ENCODE measurements at regions not wholly inside any gene's neighbourhood (a gene's known extent, or its start where the extent isn't known, plus 50 kb on each side); places are given as distances from the start of the nearest gene placed in this dataset.

DNA sequence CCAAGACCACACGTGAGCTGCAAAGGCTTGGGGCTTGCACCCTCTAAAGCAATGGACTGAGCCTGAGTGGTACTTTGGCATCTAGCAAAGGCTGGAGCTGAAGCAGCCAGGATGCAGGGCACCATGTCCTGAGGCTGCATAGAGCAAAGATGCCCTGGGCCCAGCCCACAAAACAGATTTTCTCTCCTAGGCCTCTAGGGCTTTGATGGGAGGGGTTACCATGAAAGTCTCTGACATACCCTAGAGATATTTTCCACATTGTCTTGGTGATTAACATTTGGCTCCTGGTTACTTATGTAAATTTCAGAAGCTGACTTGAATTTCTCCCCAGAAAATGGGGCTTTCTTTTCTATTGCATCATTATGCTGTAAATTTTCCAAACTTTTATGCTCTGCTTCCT, 438.3 kb downstream of the SLC16A7 start:
- BruUV-seq (replicated peaks) = no TSS peak
- no peaks in the 10 kb centered on the region for H3K36me3 Mint-ChIP-seq (ENCODE audit: insufficient read depth, unreplicated experiment)
- H3K27ac Mint-ChIP-seq (ENCODE audit: low read depth, unreplicated experiment) = no peak overlapping the region
- intact Hi-C loops (cut with micrococcal nuclease) = no loop called here
- no peaks in the 10 kb centered on the region for H3K27me3 Mint-ChIP-seq (ENCODE audit: insufficient read depth, unreplicated experiment)
- CTCF ChIA-PET = no interaction called here
- H3K9me3 Mint-ChIP-seq (ENCODE audit: unreplicated experiment) = peaks cover 23% of the 10 kb centered on the region
- H3K4me1 Mint-ChIP-seq (ENCODE audit: insufficient read depth, unreplicated experiment) = no peaks in the 10 kb centered on the region
- TF ChIP-seq, protein P1, sequence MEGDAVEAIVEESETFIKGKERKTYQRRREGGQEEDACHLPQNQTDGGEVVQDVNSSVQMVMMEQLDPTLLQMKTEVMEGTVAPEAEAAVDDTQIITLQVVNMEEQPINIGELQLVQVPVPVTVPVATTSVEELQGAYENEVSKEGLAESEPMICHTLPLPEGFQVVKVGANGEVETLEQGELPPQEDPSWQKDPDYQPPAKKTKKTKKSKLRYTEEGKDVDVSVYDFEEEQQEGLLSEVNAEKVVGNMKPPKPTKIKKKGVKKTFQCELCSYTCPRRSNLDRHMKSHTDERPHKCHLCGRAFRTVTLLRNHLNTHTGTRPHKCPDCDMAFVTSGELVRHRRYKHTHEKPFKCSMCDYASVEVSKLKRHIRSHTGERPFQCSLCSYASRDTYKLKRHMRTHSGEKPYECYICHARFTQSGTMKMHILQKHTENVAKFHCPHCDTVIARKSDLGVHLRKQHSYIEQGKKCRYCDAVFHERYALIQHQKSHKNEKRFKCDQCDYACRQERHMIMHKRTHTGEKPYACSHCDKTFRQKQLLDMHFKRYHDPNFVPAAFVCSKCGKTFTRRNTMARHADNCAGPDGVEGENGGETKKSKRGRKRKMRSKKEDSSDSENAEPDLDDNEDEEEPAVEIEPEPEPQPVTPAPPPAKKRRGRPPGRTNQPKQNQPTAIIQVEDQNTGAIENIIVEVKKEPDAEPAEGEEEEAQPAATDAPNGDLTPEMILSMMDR (IDR thresholded peaks at IDR 0.05; ENCODE audit: unreplicated experiment) = no peak
- H3K4me3 Mint-ChIP-seq (ENCODE audit: unreplicated experiment) = no peak overlapping the region
- POLR2A ChIA-PET = no interaction called here
- DNase-seq (ENCODE audit: unreplicated experiment) = no peak

DNA sequence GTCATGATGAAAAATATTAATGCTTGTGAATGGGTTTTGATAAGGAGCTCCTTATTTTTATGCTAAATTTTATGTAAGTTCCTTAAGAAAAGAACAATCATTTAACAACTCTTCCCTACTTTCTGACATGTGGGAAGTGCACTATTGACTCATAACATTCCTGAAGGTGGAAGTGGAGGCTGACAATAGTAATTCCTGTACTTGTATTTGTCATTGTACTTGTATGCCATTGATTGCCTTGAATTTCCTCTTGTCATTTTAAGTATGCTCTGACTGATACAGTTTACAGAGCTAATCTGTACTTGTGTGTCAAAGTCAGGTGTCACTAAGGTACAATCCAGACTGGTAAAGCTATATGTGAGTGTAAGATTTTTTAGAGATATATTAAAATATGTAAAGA, 440.0 kb downstream of the SLC16A7 start:
- intact Hi-C loops (cut with micrococcal nuclease) = no loop called here
- H3K4me3 Mint-ChIP-seq (ENCODE audit: unreplicated experiment) = no peak overlapping the region
- no peak for DNase-seq (ENCODE audit: unreplicated experiment)
- TF ChIP-seq, protein P1 (IDR thresholded peaks at IDR 0.05; ENCODE audit: unreplicated experiment) = no peak
- ChIA-PET POLR2A (no interaction called here), CTCF (interaction anchor here (0.6 kb wide), 1 partner anchor 205 kb away, joined by 3 read pairs; no protein-coding TSS in a partner anchor)
- no peak overlapping the region for H3K27ac Mint-ChIP-seq (ENCODE audit: low read depth, unreplicated experiment)
- no TSS peak for BruUV-seq (replicated peaks)
- H3K9me3 Mint-ChIP-seq (ENCODE audit: unreplicated experiment) = peaks cover 23% of the 10 kb centered on the region
- H3K36me3 Mint-ChIP-seq (ENCODE audit: insufficient read depth, unreplicated experiment) = no peaks in the 10 kb centered on the region
- no peaks in the 10 kb centered on the region for H3K27me3 Mint-ChIP-seq (ENCODE audit: insufficient read depth, unreplicated experiment)
- H3K4me1 Mint-ChIP-seq (ENCODE audit: insufficient read depth, unreplicated experiment) = no peaks in the 10 kb centered on the region

DNA sequence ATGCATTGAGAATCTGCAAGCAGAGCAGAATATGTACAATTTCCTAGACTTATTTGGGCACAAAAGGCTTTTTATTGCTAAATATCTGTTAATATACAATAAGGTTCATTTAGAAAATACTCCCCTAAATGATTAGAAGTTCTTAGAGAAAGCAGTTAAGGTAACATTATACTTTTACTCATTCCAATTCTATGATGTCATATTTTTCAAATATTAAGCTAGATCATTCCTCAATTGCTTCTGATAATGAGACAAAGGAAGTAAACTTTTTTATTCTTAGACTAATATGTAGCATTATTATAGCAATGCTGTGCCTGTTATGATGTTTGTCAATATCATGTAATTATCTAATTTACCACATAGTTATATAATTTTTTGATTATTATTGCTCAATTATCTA, 447.0 kb downstream of the SLC16A7 start:
- Mint-ChIP-seq H3K36me3 (ENCODE audit: insufficient read depth, unreplicated experiment) (no peaks in the 10 kb centered on the region), H3K4me1 (ENCODE audit: insufficient read depth, unreplicated experiment) (peaks cover 6% of the 10 kb centered on the region), H3K9me3 (ENCODE audit: unreplicated experiment) (no peaks in the 10 kb centered on the region), H3K27me3 (ENCODE audit: insufficient read depth, unreplicated experiment) (no peaks in the 10 kb centered on the region), H3K27ac (ENCODE audit: low read depth, unreplicated experiment) (no peak overlapping the region), H3K4me3 (ENCODE audit: unreplicated experiment) (no peak overlapping the region)
- BruUV-seq (replicated peaks) = no TSS peak
- CTCF ChIA-PET = no interaction called here
- POLR2A ChIA-PET = no interaction called here
- intact Hi-C loops (cut with micrococcal nuclease) = no loop called here
- DNase-seq (ENCODE audit: unreplicated experiment) = no peak
- TF ChIP-seq, protein P1 (IDR thresholded peaks at IDR 0.05; ENCODE audit: unreplicated experiment) = no peak

DNA sequence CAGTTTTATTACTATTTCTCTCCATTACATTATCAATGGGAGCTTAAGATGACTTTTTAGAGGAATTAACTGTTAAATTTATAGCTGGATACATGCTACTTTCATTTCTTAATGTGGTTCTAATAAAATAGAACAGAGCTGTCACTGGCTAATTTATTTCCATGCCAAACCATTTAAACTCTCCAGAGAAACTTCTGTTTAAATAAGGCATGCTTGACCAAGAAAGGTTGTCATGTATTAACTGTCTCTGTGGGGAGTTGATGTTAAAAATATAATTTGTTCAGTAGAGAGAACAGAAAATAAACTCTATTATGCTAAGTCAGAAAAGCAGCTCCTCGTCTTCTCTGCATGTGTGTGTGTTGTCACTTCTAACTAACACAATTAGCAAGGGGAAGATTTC, 447.4 kb downstream of the SLC16A7 start:
- no TSS peak for BruUV-seq (replicated peaks)
- Mint-ChIP-seq H3K9me3 (ENCODE audit: unreplicated experiment) (no peaks in the 10 kb centered on the region), H3K27ac (ENCODE audit: low read depth, unreplicated experiment) (no peak overlapping the region), H3K27me3 (ENCODE audit: insufficient read depth, unreplicated experiment) (no peaks in the 10 kb centered on the region), H3K4me1 (ENCODE audit: insufficient read depth, unreplicated experiment) (peaks cover 6% of the 10 kb centered on the region), H3K4me3 (ENCODE audit: unreplicated experiment) (no peak overlapping the region), H3K36me3 (ENCODE audit: insufficient read depth, unreplicated experiment) (no peaks in the 10 kb centered on the region)
- DNase-seq (ENCODE audit: unreplicated experiment) = no peak
- CTCF ChIA-PET = no interaction called here
- TF ChIP-seq, protein P1 (IDR thresholded peaks at IDR 0.05; ENCODE audit: unreplicated experiment) = no peak
- POLR2A ChIA-PET = no interaction called here
- intact Hi-C loops (cut with micrococcal nuclease) = no loop called here

Data from MCF 10A (cell line).